Vagina (tissue), 2 donors: ENCODE measurements at regions not wholly inside any gene's neighbourhood (a gene's known extent, or its start where the extent isn't known, plus 50 kb on each side); places are given as distances from the start of the nearest gene placed in this dataset.
"Not testable (repeated sequence)": the region's sequence is repeated elsewhere in the genome, so short reads cannot be mapped to it uniquely, and the experiment has no call there.

ENCODE experiments used
- DNase-seq, 2 donors: peaks; one replicate each; pipeline ENCODE4 v3.0.0-alpha.2; 2017; ENCODE audit errors: extremely low spot score in 2 of 2
- H3K27ac ChIP-seq: fragments of 200-600 bp; sonication (generic); one replicate; pipeline ENCODE4 v1.5.1; 2019
- H3K27me3 ChIP-seq: fragments of 200-600 bp; sonication (generic); one replicate; pipeline ENCODE4 v1.5.1; 2019
- H3K36me3 ChIP-seq, 2 donors: fragments of 200-600 bp; sonication (generic); one replicate each; pipeline ENCODE4 v1.5.1; 2017 to 2019
- H3K4me1 ChIP-seq: fragments of 200-600 bp; sonication (generic); one replicate; pipeline ENCODE4 v1.5.1; 2019
- H3K4me3 ChIP-seq, 2 donors: fragments of 200-600 bp; sonication (generic); 1 replicate in 1 of 2; 2 replicates in 1 of 2; pipeline ENCODE4 v1.5.1; 2016 to 2019
- H3K9me3 ChIP-seq: fragments of 200-600 bp; sonication (generic); one replicate; pipeline ENCODE4 v1.5.1; 2019
- CTCF ChIP-seq, 3 experiments: fragments of 450-650 bp in 2 of 3; fragments of 200-600 bp in 1 of 3; sonication (generic) in 1 of 3; IDR thresholded peaks; one replicate each; pipeline ENCODE4 v1.5.1; 2017 to 2019; ENCODE audit warnings: antibody characterized with exemption in 3 of 3, mild to moderate bottlenecking in 2 of 3, moderate library complexity in 2 of 3
- POLR2A ChIP-seq, 2 donors: fragments of 450-650 bp; IDR thresholded peaks; one replicate each; pipeline ENCODE4 v1.6.1; 2017; ENCODE audit warnings: antibody characterized with exemption in 2 of 2, mild to moderate bottlenecking in 2 of 2, moderate library complexity in 2 of 2
- POLR2AphosphoS5 ChIP-seq, 2 donors: sonication (generic); formaldehyde crosslinking; IDR thresholded peaks; one replicate each; pipeline ENCODE4 v1.9.0; 2017; ENCODE audit warnings: antibody characterized with exemption in 2 of 2, mild to moderate bottlenecking in 2 of 2, low read depth in 1 of 2; ENCODE audit not compliant: insufficient read depth in 1 of 2
- intact Hi-C: fragments of 100-400 bp; cut with DNase I; formaldehyde crosslinking; loops from one replicate; pipeline ENCODE4 v1.15.1; 2023

DNA sequence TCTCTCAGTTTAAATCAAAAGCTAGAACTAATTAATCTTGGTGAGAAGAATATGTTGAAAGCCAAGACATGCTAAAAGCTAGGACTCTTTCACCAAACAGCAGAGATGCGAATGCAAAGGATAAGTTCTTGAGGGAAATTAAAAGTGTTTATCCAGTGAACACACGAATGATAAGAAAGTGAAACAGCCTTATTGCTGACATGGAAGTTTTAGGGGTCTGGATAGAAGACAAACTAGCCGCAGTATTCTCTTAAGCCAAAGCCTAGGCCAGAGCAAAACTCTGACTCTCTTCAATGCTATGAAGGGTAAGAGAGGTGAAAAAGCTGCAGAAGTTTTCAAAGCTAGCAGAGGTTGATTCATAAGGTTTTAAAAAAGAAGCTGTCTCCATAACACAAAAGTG lies 103.0 kb downstream of the UFM1 start:
- no peaks in the 10 kb centered on the region for H3K36me3 ChIP-seq
- H3K9me3 ChIP-seq = no peaks in the 10 kb centered on the region
- intact Hi-C loops = no loop called here
- no peaks in the 10 kb centered on the region for H3K27me3 ChIP-seq
- H3K27ac ChIP-seq = no peak overlapping the region
- DNase-seq = no peak
- no peak overlapping the region for H3K4me3 ChIP-seq
- TF ChIP-seq POLR2AphosphoS5 (IDR thresholded peaks at IDR 0.05; ENCODE audit: insufficient read depth in 1 of 2, low read depth in 1 of 2) = no peak
- TF ChIP-seq CTCF (IDR thresholded peaks at IDR 0.05) = no peak
- no peak for TF ChIP-seq POLR2A (IDR thresholded peaks at IDR 0.05)
- no peaks in the 10 kb centered on the region for H3K4me1 ChIP-seq

DNA sequence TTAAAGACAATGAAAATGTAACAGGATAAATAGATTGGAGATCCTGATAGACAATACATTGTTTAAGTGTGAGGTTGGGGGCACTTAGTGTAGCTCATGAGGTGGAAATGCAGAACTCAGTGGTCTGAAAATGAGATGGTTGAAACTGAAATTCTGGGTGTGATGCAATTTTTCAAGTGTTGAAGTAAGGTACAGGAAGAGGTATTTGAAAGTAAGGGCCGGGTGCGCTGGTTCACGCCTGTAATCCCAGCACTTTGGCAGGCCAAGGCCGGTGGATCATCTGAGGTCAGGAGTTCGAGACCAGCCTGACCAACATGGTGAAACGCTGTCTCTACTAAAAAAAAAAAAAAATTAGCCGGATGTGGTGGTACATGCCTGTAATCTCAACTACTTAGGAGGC lies 113.0 kb downstream of the UFM1 start:
- no peak for DNase-seq
- Histone ChIP-seq H3K9me3 (no peaks in the 10 kb centered on the region), H3K36me3 (no peaks in the 10 kb centered on the region), H3K4me1 (no peaks in the 10 kb centered on the region), H3K27me3 (no peaks in the 10 kb centered on the region), H3K4me3 (no peak overlapping the region), H3K27ac (no peak overlapping the region)
- TF ChIP-seq CTCF (IDR thresholded peaks at IDR 0.05) (no peak), POLR2AphosphoS5 (IDR thresholded peaks at IDR 0.05; ENCODE audit: insufficient read depth in 1 of 2, low read depth in 1 of 2) (no peak)
- intact Hi-C loops = no loop called here

- no peak overlapping the region for H3K27ac ChIP-seq
- TF ChIP-seq POLR2AphosphoS5 (IDR thresholded peaks at IDR 0.05; ENCODE audit: insufficient read depth in 1 of 2, low read depth in 1 of 2) = no peak
- TF ChIP-seq CTCF (IDR thresholded peaks at IDR 0.05) = no peak
- no peak for TF ChIP-seq POLR2A (IDR thresholded peaks at IDR 0.05)
- intact Hi-C loops = no loop called here
- H3K4me3 ChIP-seq = no peak overlapping the region
- no peaks in the 10 kb centered on the region for H3K36me3 ChIP-seq
- no peak for DNase-seq
- H3K4me1 ChIP-seq = no peaks in the 10 kb centered on the region
- H3K9me3 ChIP-seq = no peaks in the 10 kb centered on the region
- H3K27me3 ChIP-seq = no peaks in the 10 kb centered on the region
These were observed 113.4 kb downstream of the UFM1 start for GRCh38 chr13:38463048-38463447.

GRCh38 chr13:38472411-38472810 lies 122.8 kb downstream of the UFM1 start:
- DNase-seq, H3K9me3 ChIP-seq, H3K27ac ChIP-seq, H3K36me3 ChIP-seq, H3K4me3 ChIP-seq, H3K4me1 ChIP-seq, intact Hi-C loops, H3K27me3 ChIP-seq: not testable (repeated sequence)

DNA sequence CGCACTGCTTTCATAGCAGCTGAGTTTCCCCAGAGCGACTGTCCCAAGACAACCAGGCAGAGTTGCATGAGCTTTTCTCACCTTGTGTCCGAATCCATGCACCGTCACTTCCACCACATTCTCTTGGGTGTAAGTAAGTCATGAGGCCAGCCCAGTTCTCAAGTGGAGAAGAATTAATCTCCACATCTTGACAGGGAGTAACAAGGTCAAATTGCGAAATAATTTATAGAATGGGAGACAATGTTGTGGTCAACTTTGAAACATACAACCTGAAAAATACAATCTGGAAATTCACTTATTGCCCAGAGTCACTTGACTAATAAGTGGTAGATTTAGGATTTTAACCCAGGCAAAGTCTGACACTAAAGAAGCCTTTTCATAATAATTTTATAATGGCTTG lies 123.7 kb downstream of the UFM1 start:
- Histone ChIP-seq H3K27me3 (no peaks in the 10 kb centered on the region), H3K4me1 (no peaks in the 10 kb centered on the region), H3K36me3 (no peaks in the 10 kb centered on the region), H3K27ac (no peak overlapping the region), H3K9me3 (no peaks in the 10 kb centered on the region), H3K4me3 (no peak overlapping the region)
- intact Hi-C loops = no loop called here
- no peak for TF ChIP-seq POLR2AphosphoS5 (IDR thresholded peaks at IDR 0.05; ENCODE audit: insufficient read depth in 1 of 2, low read depth in 1 of 2)
- DNase-seq = no peak

- Histone ChIP-seq H3K4me1 (no peaks in the 10 kb centered on the region), H3K4me3 (no peak overlapping the region), H3K36me3 (no peaks in the 10 kb centered on the region), H3K27me3 (no peaks in the 10 kb centered on the region), H3K9me3 (no peaks in the 10 kb centered on the region), H3K27ac (no peak overlapping the region)
- TF ChIP-seq CTCF (IDR thresholded peaks at IDR 0.05) (no peak), POLR2AphosphoS5 (IDR thresholded peaks at IDR 0.05; ENCODE audit: insufficient read depth in 1 of 2, low read depth in 1 of 2) (no peak), POLR2A (IDR thresholded peaks at IDR 0.05) (no peak)
- DNase-seq = no peak
- intact Hi-C loops = no loop called here
These were observed 128.0 kb downstream of the UFM1 start for GRCh38 chr13:38477676-38478075.
